ENCODE measurements at regions not wholly inside any gene's neighbourhood (a gene's known extent, or its start where the extent isn't known, plus 50 kb on each side); places are given as distances from the start of the nearest gene placed in this dataset.

DNA sequence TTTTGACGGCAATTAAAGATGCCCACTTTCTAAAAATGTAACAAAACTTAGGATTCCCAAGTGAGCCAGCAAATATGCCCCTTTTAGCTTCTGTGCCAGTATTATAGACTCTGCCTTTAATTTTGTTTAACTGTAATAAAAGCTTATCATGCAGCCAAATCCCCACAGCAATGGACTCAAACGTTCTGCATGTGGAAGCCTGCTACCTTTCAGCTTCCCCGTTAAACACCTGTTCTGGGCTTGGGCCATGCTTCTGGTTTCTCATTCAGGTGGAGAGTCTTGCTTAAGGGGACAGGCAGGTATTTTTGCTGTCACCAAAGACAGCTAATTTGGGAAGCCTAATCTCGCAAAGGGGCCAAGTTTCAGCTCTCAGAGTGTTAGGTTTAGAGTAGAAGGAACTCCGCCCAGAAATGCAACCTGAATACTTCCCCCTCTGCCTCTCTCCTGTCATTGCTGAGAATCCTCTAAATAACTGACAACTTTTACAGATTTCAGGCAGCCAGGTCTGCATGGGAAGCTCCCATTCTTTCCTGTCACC lies 399.4 kb upstream of the ATP11B start:
- H3K4me3 ChIP-seq = no peak overlapping the region
- no peaks in the 10 kb centered on the region for H3K36me3 ChIP-seq (ENCODE audit: low read depth, missing control alignments)
- TF ChIP-seq, protein P1, sequence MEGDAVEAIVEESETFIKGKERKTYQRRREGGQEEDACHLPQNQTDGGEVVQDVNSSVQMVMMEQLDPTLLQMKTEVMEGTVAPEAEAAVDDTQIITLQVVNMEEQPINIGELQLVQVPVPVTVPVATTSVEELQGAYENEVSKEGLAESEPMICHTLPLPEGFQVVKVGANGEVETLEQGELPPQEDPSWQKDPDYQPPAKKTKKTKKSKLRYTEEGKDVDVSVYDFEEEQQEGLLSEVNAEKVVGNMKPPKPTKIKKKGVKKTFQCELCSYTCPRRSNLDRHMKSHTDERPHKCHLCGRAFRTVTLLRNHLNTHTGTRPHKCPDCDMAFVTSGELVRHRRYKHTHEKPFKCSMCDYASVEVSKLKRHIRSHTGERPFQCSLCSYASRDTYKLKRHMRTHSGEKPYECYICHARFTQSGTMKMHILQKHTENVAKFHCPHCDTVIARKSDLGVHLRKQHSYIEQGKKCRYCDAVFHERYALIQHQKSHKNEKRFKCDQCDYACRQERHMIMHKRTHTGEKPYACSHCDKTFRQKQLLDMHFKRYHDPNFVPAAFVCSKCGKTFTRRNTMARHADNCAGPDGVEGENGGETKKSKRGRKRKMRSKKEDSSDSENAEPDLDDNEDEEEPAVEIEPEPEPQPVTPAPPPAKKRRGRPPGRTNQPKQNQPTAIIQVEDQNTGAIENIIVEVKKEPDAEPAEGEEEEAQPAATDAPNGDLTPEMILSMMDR (IDR thresholded peaks at IDR 0.05) = no peak
- no peak for TF ChIP-seq POLR2A (IDR thresholded peaks at IDR 0.05)
- no peaks in the 10 kb centered on the region for H3K9me3 ChIP-seq
- no peak for DNase-seq
- H3K27me3 ChIP-seq = no peaks in the 10 kb centered on the region
- H3K27ac ChIP-seq = no peak overlapping the region
- WGBS, 2 donors = 56 to 57% methylated on average over 5 of the region's 5 CpGs
- intact Hi-C loops (cut with DNase I; ENCODE audit: low total_unique reads) = no loop called here
- no peaks in the 10 kb centered on the region for H3K4me1 ChIP-seq

DNA sequence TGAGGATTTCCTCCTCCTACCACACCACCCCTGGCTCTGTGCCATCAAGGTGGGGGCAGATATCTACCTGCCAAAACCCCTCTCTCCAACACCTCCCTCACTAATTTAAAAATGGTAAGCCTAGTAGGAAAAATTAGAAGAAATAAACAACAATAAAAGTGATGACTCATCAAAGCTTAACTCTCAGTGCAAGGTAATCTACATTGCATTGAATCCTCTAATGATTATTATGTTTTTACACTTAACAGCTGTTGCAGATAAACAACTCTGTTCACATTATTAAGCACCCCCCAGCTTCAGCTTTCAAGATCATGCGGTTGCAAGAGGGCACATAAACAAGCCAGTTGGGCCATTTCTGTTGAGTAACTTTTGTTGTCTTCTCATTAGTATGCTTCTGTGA lies 396.1 kb upstream of the ATP11B start:
- no peak overlapping the region for H3K27ac ChIP-seq
- TF ChIP-seq, protein P1 (IDR thresholded peaks at IDR 0.05) = no peak
- TF ChIP-seq POLR2A (IDR thresholded peaks at IDR 0.05) = no peak
- no peak overlapping the region for H3K4me3 ChIP-seq
- no peaks in the 10 kb centered on the region for H3K36me3 ChIP-seq (ENCODE audit: low read depth, missing control alignments)
- no peak for DNase-seq
- H3K9me3 ChIP-seq = no peaks in the 10 kb centered on the region
- no peaks in the 10 kb centered on the region for H3K4me1 ChIP-seq
- intact Hi-C loops (cut with DNase I; ENCODE audit: low total_unique reads) = no loop called here
- WGBS, 2 donors = 65 to 81% methylated on average over 1 of the region's 1 CpG
- H3K27me3 ChIP-seq = no peaks in the 10 kb centered on the region

DNA sequence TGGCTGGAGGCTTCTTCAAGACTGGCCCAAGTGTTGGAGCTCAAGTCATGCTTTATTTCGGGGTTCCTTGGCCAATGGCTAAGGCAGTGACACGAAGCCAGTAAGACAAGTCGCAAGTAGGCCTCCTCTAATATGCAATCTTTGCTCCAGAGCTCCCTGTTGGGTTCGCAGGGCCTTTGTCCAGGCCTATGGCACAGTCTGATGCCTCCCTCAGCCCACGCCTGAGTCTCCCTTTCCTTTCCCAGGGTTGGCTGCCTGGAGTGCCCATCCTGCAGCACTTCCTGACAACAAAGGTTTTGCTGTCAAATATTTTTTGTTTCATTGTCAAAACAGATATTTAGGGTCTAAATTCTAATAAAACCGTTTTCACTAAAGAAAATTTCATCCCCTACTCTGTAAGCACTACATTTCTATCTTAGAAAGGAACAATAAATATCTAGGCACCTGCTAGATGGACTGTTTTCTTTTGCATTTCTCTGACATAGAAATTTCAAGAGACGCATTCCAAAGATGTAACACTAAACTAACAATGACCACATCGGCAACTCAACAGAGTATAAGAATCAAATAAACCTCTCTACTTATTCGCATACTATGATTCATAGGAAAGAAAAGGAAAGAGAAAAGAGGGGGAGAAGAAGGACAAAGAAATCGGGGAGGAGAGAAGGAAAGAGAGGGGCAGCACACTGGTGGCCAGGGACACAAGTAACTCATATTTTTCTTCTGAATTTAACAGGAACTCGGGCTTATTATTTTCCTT lies 393.1 kb upstream of the ATP11B start:
- TF ChIP-seq POLR2A (IDR thresholded peaks at IDR 0.05) = no peak
- TF ChIP-seq, protein P1 (IDR thresholded peaks at IDR 0.05) = no peak
- 79% methylated on average over 11 of the region's 11 CpGs for WGBS, 2 donors
- Histone ChIP-seq H3K9me3 (no peaks in the 10 kb centered on the region), H3K27ac (no peak overlapping the region), H3K4me1 (no peaks in the 10 kb centered on the region), H3K27me3 (no peaks in the 10 kb centered on the region), H3K4me3 (no peak overlapping the region), H3K36me3 (ENCODE audit: low read depth, missing control alignments) (no peaks in the 10 kb centered on the region)
- no peak for DNase-seq
- intact Hi-C loops (cut with DNase I; ENCODE audit: low total_unique reads) = no loop called here

DNA sequence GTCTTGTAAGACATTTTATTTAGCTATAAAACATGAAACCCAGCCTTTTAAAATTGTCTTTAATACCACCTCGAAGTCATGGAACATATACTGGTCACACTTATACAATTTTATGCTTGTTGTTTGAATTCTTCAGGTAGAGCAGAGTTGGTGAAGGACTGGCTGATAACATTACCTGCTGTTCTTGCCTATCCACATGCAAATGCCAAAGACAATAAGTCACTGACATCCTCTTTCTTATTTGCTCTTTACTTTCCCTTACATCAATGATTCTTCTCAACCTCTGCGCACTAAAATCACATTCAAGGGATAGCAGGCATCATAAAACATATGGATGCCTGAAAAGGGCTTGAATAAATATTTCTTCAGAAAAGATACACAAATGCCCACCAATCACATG lies 392.5 kb upstream of the ATP11B start:
- 64 to 69% methylated on average over 2 of the region's 2 CpGs for WGBS, 2 donors
- TF ChIP-seq POLR2A (IDR thresholded peaks at IDR 0.05) = no peak
- TF ChIP-seq, protein P1 (IDR thresholded peaks at IDR 0.05) = no peak
- no peaks in the 10 kb centered on the region for H3K36me3 ChIP-seq (ENCODE audit: low read depth, missing control alignments)
- DNase-seq = no peak
- H3K27ac ChIP-seq = no peak overlapping the region
- H3K4me1 ChIP-seq = no peaks in the 10 kb centered on the region
- no peaks in the 10 kb centered on the region for H3K9me3 ChIP-seq
- intact Hi-C loops (cut with DNase I; ENCODE audit: low total_unique reads) = no loop called here
- H3K27me3 ChIP-seq = no peaks in the 10 kb centered on the region
- H3K4me3 ChIP-seq = no peak overlapping the region

DNA sequence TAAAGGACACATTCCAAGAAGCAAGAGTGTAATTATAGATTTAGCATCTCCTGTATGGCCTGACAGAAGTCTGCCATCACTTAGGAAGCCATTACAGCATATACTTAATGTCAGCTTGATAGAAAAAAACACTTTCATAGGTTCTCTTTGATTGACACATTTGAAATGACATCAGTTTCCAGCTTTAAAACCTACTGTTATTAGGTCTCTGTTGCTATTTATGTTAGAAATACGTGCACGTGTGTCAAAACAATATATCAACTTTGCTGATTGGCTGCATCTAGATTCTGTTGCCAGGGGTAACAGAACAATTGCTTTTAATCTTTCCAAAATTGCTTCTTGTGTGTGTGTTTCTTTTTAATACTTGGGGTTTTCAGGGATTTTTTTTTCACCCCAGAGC lies 389.3 kb upstream of the ATP11B start:
- DNase-seq = no peak
- no peak overlapping the region for H3K4me3 ChIP-seq
- H3K4me1 ChIP-seq = no peaks in the 10 kb centered on the region
- no peaks in the 10 kb centered on the region for H3K9me3 ChIP-seq
- H3K36me3 ChIP-seq (ENCODE audit: low read depth, missing control alignments) = no peaks in the 10 kb centered on the region
- H3K27me3 ChIP-seq = no peaks in the 10 kb centered on the region
- intact Hi-C loops (cut with DNase I; ENCODE audit: low total_unique reads) = no loop called here
- no peak overlapping the region for H3K27ac ChIP-seq
- TF ChIP-seq, protein P1 (IDR thresholded peaks at IDR 0.05) = no peak
- TF ChIP-seq POLR2A (IDR thresholded peaks at IDR 0.05) = no peak
- 80 to 84% methylated on average over 2 of the region's 2 CpGs for WGBS, 2 donors

Measured in testis (tissue), 2 donors.